Upper lobe of right lung (tissue), 1 donor: ENCODE measurements at regions not wholly inside any gene's neighbourhood (a gene's known extent, or its start where the extent isn't known, plus 50 kb on each side); places are given as distances from the start of the nearest gene placed in this dataset.

ENCODE experiments used
- ATAC-seq: fragments of 200-7000 bp; cut with Tn5 transposase; one replicate; pipeline ENCODE4 v1.9.1; 2020; ENCODE audit warnings: mild to moderate bottlenecking, moderate library complexity
- DNase-seq: peaks from one replicate; pipeline ENCODE4 v3.0.0-alpha.2; 2020
- H3K27ac ChIP-seq: fragments of 200-600 bp; one replicate; pipeline ENCODE4 v1.8.0; 2022
- H3K27me3 ChIP-seq: fragments of 200-600 bp; one replicate; pipeline ENCODE4 v1.8.0; 2022; ENCODE audit warnings: mild to moderate bottlenecking
- H3K36me3 ChIP-seq: fragments of 200-600 bp; one replicate; pipeline ENCODE4 v1.8.0; 2022
- H3K4me1 ChIP-seq: fragments of 200-600 bp; one replicate; pipeline ENCODE4 v1.8.0; 2022
- H3K4me3 ChIP-seq: fragments of 200-600 bp; one replicate; pipeline ENCODE4 v1.8.0; 2022; ENCODE audit warnings: mild to moderate bottlenecking
- H3K9me3 ChIP-seq: fragments of 200-600 bp; one replicate; pipeline ENCODE4 v1.8.0; 2022
- intact Hi-C: fragments of 100-400 bp; cut with DNase I; formaldehyde crosslinking; loops from one replicate; pipeline ENCODE4 v1.11.0; 2022
- TF ChIP-seq, protein P1 (sequence below): fragments of 200-600 bp; IDR thresholded peaks from one replicate; pipeline ENCODE4 v1.8.0; 2022; ENCODE audit warnings: antibody characterized with exemption
- donor health status: DM: no; HTN: yes; CAD: no; lungs with severe emphysema.

DNA sequence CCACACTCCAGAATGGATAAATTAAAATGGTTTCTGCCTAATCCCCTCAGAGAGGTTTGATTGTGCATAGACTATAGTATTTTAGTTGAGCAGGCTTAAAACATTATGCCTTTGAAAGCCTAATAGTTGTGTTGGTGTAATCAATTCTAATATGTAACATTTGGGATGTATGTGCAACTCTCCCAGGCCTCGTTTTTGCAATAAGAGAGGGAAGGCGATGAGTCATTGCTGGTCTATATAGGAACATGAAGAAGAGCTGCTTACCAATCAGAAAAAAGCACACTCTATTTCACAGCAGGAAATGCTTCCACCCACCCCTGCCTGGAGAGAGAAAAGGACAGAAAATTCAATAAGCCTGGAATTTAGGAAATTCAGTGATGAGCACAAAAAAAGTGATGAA lies 1424.0 kb upstream of the PIK3C3 start:
- no peak overlapping the region for H3K4me3 ChIP-seq
- no peaks in the 10 kb centered on the region for H3K36me3 ChIP-seq
- DNase-seq (no peak), ATAC-seq (no peak)
- H3K9me3 ChIP-seq, result no peaks in the 10 kb centered on the region
- intact Hi-C loops, result no loop called here
- no peaks in the 10 kb centered on the region for H3K4me1 ChIP-seq
- no peak overlapping the region for H3K27ac ChIP-seq
- TF ChIP-seq, protein P1, sequence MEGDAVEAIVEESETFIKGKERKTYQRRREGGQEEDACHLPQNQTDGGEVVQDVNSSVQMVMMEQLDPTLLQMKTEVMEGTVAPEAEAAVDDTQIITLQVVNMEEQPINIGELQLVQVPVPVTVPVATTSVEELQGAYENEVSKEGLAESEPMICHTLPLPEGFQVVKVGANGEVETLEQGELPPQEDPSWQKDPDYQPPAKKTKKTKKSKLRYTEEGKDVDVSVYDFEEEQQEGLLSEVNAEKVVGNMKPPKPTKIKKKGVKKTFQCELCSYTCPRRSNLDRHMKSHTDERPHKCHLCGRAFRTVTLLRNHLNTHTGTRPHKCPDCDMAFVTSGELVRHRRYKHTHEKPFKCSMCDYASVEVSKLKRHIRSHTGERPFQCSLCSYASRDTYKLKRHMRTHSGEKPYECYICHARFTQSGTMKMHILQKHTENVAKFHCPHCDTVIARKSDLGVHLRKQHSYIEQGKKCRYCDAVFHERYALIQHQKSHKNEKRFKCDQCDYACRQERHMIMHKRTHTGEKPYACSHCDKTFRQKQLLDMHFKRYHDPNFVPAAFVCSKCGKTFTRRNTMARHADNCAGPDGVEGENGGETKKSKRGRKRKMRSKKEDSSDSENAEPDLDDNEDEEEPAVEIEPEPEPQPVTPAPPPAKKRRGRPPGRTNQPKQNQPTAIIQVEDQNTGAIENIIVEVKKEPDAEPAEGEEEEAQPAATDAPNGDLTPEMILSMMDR, result no peak
- H3K27me3 ChIP-seq, result no peaks in the 10 kb centered on the region

DNA sequence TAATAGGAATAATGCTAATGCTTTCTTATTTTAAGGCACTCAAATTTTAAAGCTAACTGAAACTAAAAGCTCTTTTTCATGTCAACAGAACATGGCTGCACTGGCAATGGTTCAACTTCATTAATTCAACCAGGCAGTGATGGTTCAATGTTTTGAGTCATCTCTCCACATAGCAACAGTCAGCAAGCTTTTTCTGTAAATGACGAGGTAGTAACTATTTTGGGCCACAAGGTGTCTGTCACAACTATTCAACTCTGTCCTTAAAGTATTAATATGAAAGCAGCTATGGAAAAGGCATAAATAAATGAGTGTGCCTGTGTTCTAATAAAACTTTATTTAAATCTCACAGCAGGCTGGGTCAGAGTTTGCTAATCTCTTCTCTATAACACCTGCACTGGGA lies 1425.6 kb upstream of the PIK3C3 start:
- Histone ChIP-seq H3K27me3 (no peaks in the 10 kb centered on the region), H3K27ac (no peak overlapping the region), H3K9me3 (no peaks in the 10 kb centered on the region), H3K4me3 (no peak overlapping the region), H3K36me3 (no peaks in the 10 kb centered on the region), H3K4me1 (no peaks in the 10 kb centered on the region)
- intact Hi-C loops, result no loop called here
- ATAC-seq (no peak), DNase-seq (no peak)
- TF ChIP-seq, protein P1, result no peak

DNA sequence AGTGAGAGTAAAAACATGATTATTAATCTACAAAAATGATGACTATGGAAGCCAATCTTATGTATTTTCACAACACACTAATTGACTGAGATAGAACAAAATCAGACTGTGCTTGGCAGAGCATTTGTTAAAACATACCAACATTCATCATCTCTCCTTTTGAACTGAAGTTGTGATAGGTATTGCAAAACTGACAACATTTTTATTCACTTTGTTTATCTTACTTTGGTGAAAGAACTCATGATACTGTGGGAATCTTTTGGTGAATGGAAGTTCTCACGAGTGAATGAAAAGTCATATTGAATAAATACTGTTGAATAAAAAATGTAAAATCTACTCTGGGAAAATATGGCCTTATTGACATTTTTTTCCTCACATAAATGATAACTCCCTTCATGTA lies 1430.2 kb upstream of the PIK3C3 start:
- no peak overlapping the region for H3K4me3 ChIP-seq
- no peak overlapping the region for H3K27ac ChIP-seq
- H3K36me3 ChIP-seq, result no peaks in the 10 kb centered on the region
- intact Hi-C loops, result no loop called here
- no peaks in the 10 kb centered on the region for H3K4me1 ChIP-seq
- TF ChIP-seq, protein P1, result no peak
- H3K27me3 ChIP-seq, result no peaks in the 10 kb centered on the region
- ATAC-seq (no peak), DNase-seq (no peak)
- no peaks in the 10 kb centered on the region for H3K9me3 ChIP-seq

DNA sequence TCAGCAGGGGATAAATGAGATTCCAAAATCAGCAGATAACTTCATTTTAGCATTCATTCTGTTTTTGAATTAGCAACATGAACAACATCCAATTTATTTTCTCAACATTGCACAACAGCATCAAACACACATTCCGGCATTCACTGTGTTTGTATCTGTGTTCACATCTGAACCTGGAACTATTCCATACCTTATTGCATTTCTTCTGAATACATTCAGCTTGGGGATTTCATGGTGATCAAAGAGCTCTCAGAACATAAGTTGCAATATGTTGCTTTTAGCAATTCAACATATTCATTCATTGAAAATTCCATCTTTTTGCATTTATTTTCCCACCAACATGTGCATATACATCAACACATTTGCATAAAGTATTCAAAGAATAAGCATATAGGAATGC lies 1431.7 kb upstream of the PIK3C3 start:
- Histone ChIP-seq H3K27me3 (no peaks in the 10 kb centered on the region), H3K4me3 (no peak overlapping the region), H3K4me1 (no peaks in the 10 kb centered on the region), H3K27ac (no peak overlapping the region), H3K9me3 (no peaks in the 10 kb centered on the region), H3K36me3 (no peaks in the 10 kb centered on the region)
- TF ChIP-seq, protein P1, result no peak
- ATAC-seq (no peak), DNase-seq (no peak)
- intact Hi-C loops, result no loop called here

DNA sequence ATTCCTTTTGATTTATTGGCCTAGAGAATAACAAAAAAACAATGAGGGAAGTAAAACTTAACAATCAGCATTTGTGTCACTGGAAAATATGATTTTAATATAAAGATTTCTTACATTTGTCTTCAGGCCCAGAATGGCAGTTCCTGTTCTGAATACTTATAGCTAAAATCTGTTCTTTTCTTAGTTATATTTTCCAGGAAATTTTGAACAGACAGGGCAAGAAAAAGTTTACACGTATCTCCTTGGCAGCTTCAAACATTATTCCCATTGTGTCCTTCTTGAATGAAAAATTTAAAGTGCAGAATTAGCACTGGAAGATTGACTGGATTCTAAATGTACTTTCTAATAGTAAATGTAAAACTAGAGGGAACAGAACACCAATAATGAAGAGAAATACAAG lies 1454.0 kb upstream of the PIK3C3 start:
- ATAC-seq, result no peak
- intact Hi-C loops, result no loop called here
- TF ChIP-seq, protein P1, result no peak
- no peaks in the 10 kb centered on the region for H3K4me1 ChIP-seq
- H3K9me3 ChIP-seq, result no peaks in the 10 kb centered on the region
- no peak for DNase-seq
- no peak overlapping the region for H3K27ac ChIP-seq
- no peaks in the 10 kb centered on the region for H3K27me3 ChIP-seq
- no peaks in the 10 kb centered on the region for H3K36me3 ChIP-seq
- no peak overlapping the region for H3K4me3 ChIP-seq

DNA sequence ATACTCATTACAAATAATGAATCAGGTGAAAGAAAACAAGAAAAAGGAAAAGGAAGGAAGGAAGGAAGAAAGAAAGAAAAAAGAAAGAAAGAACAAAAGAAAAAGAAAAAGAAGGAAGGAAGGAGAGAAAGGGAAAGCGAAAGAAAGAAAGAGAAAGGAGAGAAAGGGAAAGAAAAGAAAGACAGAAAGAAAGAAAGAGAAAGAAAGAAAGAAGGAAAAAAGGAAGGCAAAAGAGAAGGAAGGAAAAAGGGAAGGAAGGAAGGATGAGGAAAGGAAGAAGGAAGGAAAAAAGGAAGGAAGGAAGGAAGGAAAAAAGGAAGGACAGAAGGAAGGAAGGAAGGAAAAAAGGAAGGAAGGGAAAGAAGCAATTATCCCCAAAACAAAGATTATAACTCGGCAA lies 1460.4 kb upstream of the PIK3C3 start:
- Histone ChIP-seq H3K27me3 (no peaks in the 10 kb centered on the region), H3K4me1 (no peaks in the 10 kb centered on the region), H3K36me3 (no peaks in the 10 kb centered on the region), H3K4me3 (no peak overlapping the region), H3K27ac (no peak overlapping the region), H3K9me3 (no peaks in the 10 kb centered on the region)
- intact Hi-C loops, result no loop called here
- no peak for DNase-seq
- no peak for ATAC-seq
- TF ChIP-seq, protein P1, result no peak
